ENCODE measurements at regions not wholly inside any gene's neighbourhood (a gene's known extent, or its start where the extent isn't known, plus 50 kb on each side); places are given as distances from the start of the nearest gene placed in this dataset.

DNA sequence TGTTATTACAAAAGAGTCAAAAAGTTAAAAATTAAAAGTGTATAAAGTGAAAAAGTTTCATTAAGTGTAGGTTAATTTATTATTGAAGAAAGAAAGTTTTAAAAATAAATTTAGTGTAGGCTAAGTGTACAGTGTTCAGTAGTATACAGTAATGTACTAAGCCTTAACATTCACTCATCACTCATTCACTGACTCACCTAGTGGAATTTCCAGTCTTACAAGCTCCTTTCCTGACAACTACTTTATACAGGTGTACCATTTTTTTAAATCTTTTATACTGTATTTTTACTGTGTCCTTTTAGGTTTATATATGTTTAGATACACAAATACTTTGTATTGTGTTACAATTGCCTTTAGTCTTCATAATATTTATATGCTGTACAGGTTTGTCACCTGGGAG is 530.2 kb upstream of the FAM174A start:
- H3K9me2 ChIP-seq (ENCODE audit: insufficient read depth, low read length), result no peaks in the 10 kb centered on the region
- H3K27ac ChIP-seq (ENCODE audit: low read depth, low read length, poor library complexity, severe bottlenecking), result no peak overlapping the region
- ChIA-PET CTCF (ENCODE audit: unreplicated experiment) (no interaction called here), POLR2A (no interaction called here)
- no TSS peak for BruUV-seq (replicated peaks)
- no peaks in the 10 kb centered on the region for H3K4me1 ChIP-seq (ENCODE audit: insufficient read depth, low read length, poor library complexity, severe bottlenecking)
- H3K36me3 ChIP-seq (ENCODE audit: insufficient read depth, low read length), result no peaks in the 10 kb centered on the region
- TF ChIP-seq, protein P1, sequence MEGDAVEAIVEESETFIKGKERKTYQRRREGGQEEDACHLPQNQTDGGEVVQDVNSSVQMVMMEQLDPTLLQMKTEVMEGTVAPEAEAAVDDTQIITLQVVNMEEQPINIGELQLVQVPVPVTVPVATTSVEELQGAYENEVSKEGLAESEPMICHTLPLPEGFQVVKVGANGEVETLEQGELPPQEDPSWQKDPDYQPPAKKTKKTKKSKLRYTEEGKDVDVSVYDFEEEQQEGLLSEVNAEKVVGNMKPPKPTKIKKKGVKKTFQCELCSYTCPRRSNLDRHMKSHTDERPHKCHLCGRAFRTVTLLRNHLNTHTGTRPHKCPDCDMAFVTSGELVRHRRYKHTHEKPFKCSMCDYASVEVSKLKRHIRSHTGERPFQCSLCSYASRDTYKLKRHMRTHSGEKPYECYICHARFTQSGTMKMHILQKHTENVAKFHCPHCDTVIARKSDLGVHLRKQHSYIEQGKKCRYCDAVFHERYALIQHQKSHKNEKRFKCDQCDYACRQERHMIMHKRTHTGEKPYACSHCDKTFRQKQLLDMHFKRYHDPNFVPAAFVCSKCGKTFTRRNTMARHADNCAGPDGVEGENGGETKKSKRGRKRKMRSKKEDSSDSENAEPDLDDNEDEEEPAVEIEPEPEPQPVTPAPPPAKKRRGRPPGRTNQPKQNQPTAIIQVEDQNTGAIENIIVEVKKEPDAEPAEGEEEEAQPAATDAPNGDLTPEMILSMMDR (conservative IDR thresholded peaks at IDR 0.05; ENCODE audit: low read length), result no peak
- TF ChIP-seq EZH2phosphoT487 (IDR thresholded peaks at IDR 0.05; ENCODE audit: borderline replicate concordance, low read depth, low read length), result no peak
- no peaks in the 10 kb centered on the region for H4K20me1 ChIP-seq (ENCODE audit: insufficient read depth, low read length)
- H3K79me2 ChIP-seq (ENCODE audit: insufficient read depth, low read depth, low read length), result no peaks in the 10 kb centered on the region
- H2AFZ ChIP-seq (ENCODE audit: low read length), result no peak overlapping the region
- no peak overlapping the region for H3K4me3 ChIP-seq (ENCODE audit: low read depth, low read length, poor library complexity, severe bottlenecking)
- intact Hi-C loops (cut with micrococcal nuclease; ENCODE audit: unreplicated experiment), result no loop called here
- H3K4me2 ChIP-seq (ENCODE audit: low read length), result no peak overlapping the region
- DNase-seq (ENCODE audit: low spot score), result no peak
- no peaks in the 10 kb centered on the region for H3K9me3 ChIP-seq (ENCODE audit: low read length)

- H3K4me3 ChIP-seq (ENCODE audit: low read depth, low read length, poor library complexity, severe bottlenecking), result no peak overlapping the region
- no TSS peak for BruUV-seq (replicated peaks)
- no peaks in the 10 kb centered on the region for H3K9me2 ChIP-seq (ENCODE audit: insufficient read depth, low read length)
- H4K20me1 ChIP-seq (ENCODE audit: insufficient read depth, low read length), result no peaks in the 10 kb centered on the region
- no peaks in the 10 kb centered on the region for H3K79me2 ChIP-seq (ENCODE audit: insufficient read depth, low read depth, low read length)
- intact Hi-C loops (cut with micrococcal nuclease; ENCODE audit: unreplicated experiment), result no loop called here
- no peak overlapping the region for H2AFZ ChIP-seq (ENCODE audit: low read length)
- DNase-seq (ENCODE audit: low spot score), result no peak
- no peaks in the 10 kb centered on the region for H3K36me3 ChIP-seq (ENCODE audit: insufficient read depth, low read length)
- ChIA-PET POLR2A (interaction anchor here (0.6 to 1.3 kb wide), 2 partner anchors 11 to 247 kb away, joined by 3 to 4 read pairs; no protein-coding TSS in a partner anchor), CTCF (ENCODE audit: unreplicated experiment) (no interaction called here)
- no peak overlapping the region for H3K4me2 ChIP-seq (ENCODE audit: low read length)
- no peaks in the 10 kb centered on the region for H3K4me1 ChIP-seq (ENCODE audit: insufficient read depth, low read length, poor library complexity, severe bottlenecking)
- no peak overlapping the region for H3K27ac ChIP-seq (ENCODE audit: low read depth, low read length, poor library complexity, severe bottlenecking)
- TF ChIP-seq, protein P1 (conservative IDR thresholded peaks at IDR 0.05; ENCODE audit: low read length), result no peak
- no peak for TF ChIP-seq EZH2phosphoT487 (IDR thresholded peaks at IDR 0.05; ENCODE audit: borderline replicate concordance, low read depth, low read length)
- no peaks in the 10 kb centered on the region for H3K9me3 ChIP-seq (ENCODE audit: low read length)
Observed at GRCh38 chr5:99998319-99998718, 536.9 kb upstream of the FAM174A start.

GRCh38 chr5:99995407-99995806 is 539.8 kb upstream of the FAM174A start:
- Histone ChIP-seq H3K4me1 (ENCODE audit: insufficient read depth, low read length, poor library complexity, severe bottlenecking) (no peaks in the 10 kb centered on the region), H3K9me3 (ENCODE audit: low read length) (no peaks in the 10 kb centered on the region), H3K9me2 (ENCODE audit: insufficient read depth, low read length) (no peaks in the 10 kb centered on the region), H3K27ac (ENCODE audit: low read depth, low read length, poor library complexity, severe bottlenecking) (no peak overlapping the region), H2AFZ (ENCODE audit: low read length) (no peak overlapping the region), H4K20me1 (ENCODE audit: insufficient read depth, low read length) (no peaks in the 10 kb centered on the region), H3K4me3 (ENCODE audit: low read depth, low read length, poor library complexity, severe bottlenecking) (no peak overlapping the region), H3K36me3 (ENCODE audit: insufficient read depth, low read length) (no peaks in the 10 kb centered on the region), H3K79me2 (ENCODE audit: insufficient read depth, low read depth, low read length) (no peaks in the 10 kb centered on the region), H3K4me2 (ENCODE audit: low read length) (no peak overlapping the region)
- DNase-seq (ENCODE audit: low spot score), result no peak
- ChIA-PET CTCF (ENCODE audit: unreplicated experiment) (no interaction called here), POLR2A (no interaction called here)
- intact Hi-C loops (cut with micrococcal nuclease; ENCODE audit: unreplicated experiment), result no loop called here
- TF ChIP-seq, protein P1 (conservative IDR thresholded peaks at IDR 0.05; ENCODE audit: low read length), result no peak
- TF ChIP-seq EZH2phosphoT487 (IDR thresholded peaks at IDR 0.05; ENCODE audit: borderline replicate concordance, low read depth, low read length), result no peak
- no TSS peak for BruUV-seq (replicated peaks)
